Activated naive CD8-positive, alpha-beta T cell (primary cell): ENCODE measurements at regions not wholly inside any gene's neighbourhood (a gene's known extent, or its start where the extent isn't known, plus 50 kb on each side); places are given as distances from the start of the nearest gene placed in this dataset.

ENCODE experiments used
- H3K27ac Mint-ChIP-seq: one replicate; pipeline ENCODE4 v1.8.0; 2021; ENCODE audit warnings: mixed read lengths
- H3K27me3 Mint-ChIP-seq: one replicate; pipeline ENCODE4 v1.8.0; 2021; ENCODE audit warnings: mixed read lengths
- H3K36me3 Mint-ChIP-seq: one replicate; pipeline ENCODE4 v1.8.0; 2021; ENCODE audit warnings: mixed read lengths
- H3K4me1 Mint-ChIP-seq: one replicate; pipeline ENCODE4 v1.8.0; 2021; ENCODE audit warnings: low read depth, mixed read lengths
- H3K4me3 Mint-ChIP-seq: one replicate; pipeline ENCODE4 v1.8.0; 2021; ENCODE audit warnings: mild to moderate bottlenecking, mixed read lengths
- H3K9me3 Mint-ChIP-seq: one replicate; pipeline ENCODE4 v1.8.0; 2021; ENCODE audit warnings: low read depth, mixed read lengths

- Mint-ChIP-seq H3K4me1 (no peaks in the 10 kb centered on the region), H3K36me3 (no peaks in the 10 kb centered on the region), H3K4me3 (no peak overlapping the region), H3K27me3 (no peaks in the 10 kb centered on the region), H3K27ac (no peak overlapping the region), H3K9me3 (peaks cover 4% of the 10 kb centered on the region)
These were observed 449.6 kb upstream of the DCN start for GRCh38 chr12:91632042-91632786.

GRCh38 chr12:91630596-91631293 lies 448.1 kb upstream of the DCN start:
- Mint-ChIP-seq H3K9me3 (peaks cover 15% of the 10 kb centered on the region), H3K4me1 (no peaks in the 10 kb centered on the region), H3K27me3 (no peaks in the 10 kb centered on the region), H3K36me3 (no peaks in the 10 kb centered on the region), H3K27ac (no peak overlapping the region), H3K4me3 (no peak overlapping the region)

- H3K36me3 Mint-ChIP-seq: peaks cover 1% of the 10 kb centered on the region
- no peaks in the 10 kb centered on the region for H3K4me1 Mint-ChIP-seq
These were observed 447.5 kb upstream of the DCN start for GRCh38 chr12:91630083-91630482.

GRCh38 chr12:91629440-91629839 lies 446.8 kb upstream of the DCN start:
- no peak overlapping the region for H3K27ac Mint-ChIP-seq
- no peaks in the 10 kb centered on the region for H3K4me1 Mint-ChIP-seq
- no peaks in the 10 kb centered on the region for H3K27me3 Mint-ChIP-seq
- H3K4me3 Mint-ChIP-seq: no peak overlapping the region
- peaks cover 15% of the 10 kb centered on the region for H3K9me3 Mint-ChIP-seq
- H3K36me3 Mint-ChIP-seq: peaks cover 4% of the 10 kb centered on the region

More at GRCh38 chr12:91630083-91630482, 447.5 kb upstream of the DCN start:
- H3K4me3 Mint-ChIP-seq: no peak overlapping the region
- peaks cover 15% of the 10 kb centered on the region for H3K9me3 Mint-ChIP-seq
- no peaks in the 10 kb centered on the region for H3K27me3 Mint-ChIP-seq
- no peak overlapping the region for H3K27ac Mint-ChIP-seq

GRCh38 chr12:91628656-91629055 lies 446.0 kb upstream of the DCN start:
- H3K4me1 Mint-ChIP-seq: no peaks in the 10 kb centered on the region
- no peak overlapping the region for H3K4me3 Mint-ChIP-seq
- H3K27me3 Mint-ChIP-seq: no peaks in the 10 kb centered on the region
- H3K9me3 Mint-ChIP-seq: peaks cover 15% of the 10 kb centered on the region
- no peak overlapping the region for H3K27ac Mint-ChIP-seq
- H3K36me3 Mint-ChIP-seq: peaks cover 4% of the 10 kb centered on the region

DNA sequence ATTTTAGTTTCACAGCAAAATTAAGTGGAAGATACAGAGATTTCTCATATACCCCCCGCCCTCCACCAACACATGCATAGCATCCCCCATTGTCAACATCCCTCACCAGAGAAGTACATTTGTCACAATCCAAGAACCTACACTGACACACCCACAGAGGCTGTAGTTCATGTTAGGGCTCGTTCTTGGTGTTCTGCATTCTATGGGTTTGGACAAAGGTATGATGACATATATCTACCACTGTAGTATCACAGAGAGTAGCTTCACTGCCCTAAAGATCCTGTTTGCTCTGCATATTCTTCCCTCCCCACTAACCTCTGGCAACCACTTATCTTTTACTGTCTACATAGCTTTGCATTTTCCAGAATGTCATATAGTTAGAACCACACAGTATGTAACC lies 444.6 kb upstream of the DCN start:
- Mint-ChIP-seq H3K27me3 (no peaks in the 10 kb centered on the region), H3K36me3 (peaks cover 4% of the 10 kb centered on the region)

GRCh38 chr12:91622981-91623380 lies 440.4 kb upstream of the DCN start:
- Mint-ChIP-seq H3K4me3 (no peak overlapping the region), H3K36me3 (peaks cover 4% of the 10 kb centered on the region), H3K9me3 (peaks cover 15% of the 10 kb centered on the region), H3K27me3 (no peaks in the 10 kb centered on the region), H3K27ac (no peak overlapping the region), H3K4me1 (peaks cover 9% of the 10 kb centered on the region)

More for the DNA sequence above, 444.6 kb upstream of the DCN start:
- Mint-ChIP-seq H3K27ac (no peak overlapping the region), H3K9me3 (peaks cover 15% of the 10 kb centered on the region), H3K4me1 (peaks cover 2% of the 10 kb centered on the region), H3K4me3 (no peak overlapping the region)

GRCh38 chr12:91622037-91622436 lies 439.4 kb upstream of the DCN start:
- H3K4me3 Mint-ChIP-seq: no peak overlapping the region
- H3K36me3 Mint-ChIP-seq: peaks cover 4% of the 10 kb centered on the region
- H3K27ac Mint-ChIP-seq: no peak overlapping the region
- no peaks in the 10 kb centered on the region for H3K27me3 Mint-ChIP-seq
- H3K9me3 Mint-ChIP-seq: peaks cover 11% of the 10 kb centered on the region
- H3K4me1 Mint-ChIP-seq: peaks cover 11% of the 10 kb centered on the region

DNA sequence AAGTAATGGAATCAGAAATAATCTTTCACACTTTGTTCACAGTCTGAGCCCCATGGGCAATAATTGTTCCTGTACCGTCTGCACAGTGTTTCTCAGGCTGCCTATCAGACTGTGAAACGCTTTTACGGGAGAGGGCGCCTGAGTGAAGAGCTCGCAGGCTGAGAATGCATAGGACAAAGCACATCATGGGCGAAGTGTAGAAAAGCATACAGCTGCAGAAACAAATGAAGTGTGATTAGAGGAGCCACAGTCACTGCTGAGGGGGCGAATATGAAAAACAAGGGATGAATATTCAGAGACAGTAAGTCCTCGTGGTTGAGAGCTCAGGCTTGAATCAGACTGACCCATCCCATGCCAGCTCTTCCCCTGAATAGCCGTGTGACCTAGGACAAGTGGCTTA lies 438.4 kb upstream of the DCN start:
- Mint-ChIP-seq H3K4me1 (peaks cover 11% of the 10 kb centered on the region), H3K4me3 (no peak overlapping the region), H3K27me3 (no peaks in the 10 kb centered on the region), H3K27ac (no peak overlapping the region), H3K36me3 (peaks cover 4% of the 10 kb centered on the region), H3K9me3 (peaks cover 2% of the 10 kb centered on the region)

DNA sequence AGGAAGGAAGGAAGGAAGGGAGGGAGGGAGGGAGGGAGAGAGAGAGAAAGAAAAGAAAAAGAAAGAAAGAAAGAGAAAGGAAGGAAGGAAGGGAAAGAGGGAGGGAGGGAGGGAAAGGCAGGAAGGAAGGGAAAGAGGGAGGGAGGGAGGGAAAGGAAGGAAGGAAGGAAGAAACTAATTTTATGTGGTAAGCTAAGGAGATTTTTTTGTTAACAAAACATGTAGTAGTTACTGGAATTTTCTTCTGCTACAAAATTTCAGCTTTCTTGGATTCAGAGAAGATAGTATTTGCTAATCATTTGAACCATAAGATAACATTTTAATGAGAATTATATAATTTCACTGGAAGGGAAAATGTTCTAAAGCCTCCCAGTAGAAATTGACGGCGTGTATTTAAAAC lies 437.8 kb upstream of the DCN start:
- peaks cover 11% of the 10 kb centered on the region for H3K4me1 Mint-ChIP-seq
- H3K4me3 Mint-ChIP-seq: no peak overlapping the region
- H3K36me3 Mint-ChIP-seq: peaks cover 4% of the 10 kb centered on the region
- no peaks in the 10 kb centered on the region for H3K9me3 Mint-ChIP-seq
- H3K27ac Mint-ChIP-seq: no peak overlapping the region
- H3K27me3 Mint-ChIP-seq: no peaks in the 10 kb centered on the region

DNA sequence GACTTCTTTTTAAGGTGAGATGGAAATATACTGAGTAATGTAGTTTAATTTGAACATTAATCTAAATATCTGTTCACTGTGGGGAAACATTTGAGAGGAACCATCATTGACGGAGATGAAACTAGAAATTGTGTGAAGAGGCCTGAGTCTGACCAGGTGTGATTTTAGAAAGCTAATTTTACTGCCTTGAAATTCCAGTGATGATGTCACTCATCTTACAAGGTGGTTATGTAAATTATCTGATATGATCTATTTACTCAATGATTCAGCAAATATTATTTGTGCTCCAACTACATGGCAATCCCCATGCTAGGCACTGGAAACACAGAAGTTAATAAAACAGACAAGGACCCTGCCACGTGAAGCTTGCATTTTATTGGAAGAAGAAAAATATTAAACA lies 435.7 kb upstream of the DCN start:
- Mint-ChIP-seq H3K4me1 (peaks cover 11% of the 10 kb centered on the region), H3K27ac (no peak overlapping the region), H3K4me3 (no peak overlapping the region), H3K36me3 (no peaks in the 10 kb centered on the region), H3K27me3 (no peaks in the 10 kb centered on the region), H3K9me3 (no peaks in the 10 kb centered on the region)

GRCh38 chr12:91617818-91618217 lies 435.2 kb upstream of the DCN start:
- no peak overlapping the region for H3K4me3 Mint-ChIP-seq
- H3K27ac Mint-ChIP-seq: no peak overlapping the region
- no peaks in the 10 kb centered on the region for H3K27me3 Mint-ChIP-seq
- no peaks in the 10 kb centered on the region for H3K9me3 Mint-ChIP-seq
- peaks cover 11% of the 10 kb centered on the region for H3K4me1 Mint-ChIP-seq
- no peaks in the 10 kb centered on the region for H3K36me3 Mint-ChIP-seq

GRCh38 chr12:91616416-91616815 lies 433.8 kb upstream of the DCN start:
- Mint-ChIP-seq H3K4me3 (no peak overlapping the region), H3K27me3 (no peaks in the 10 kb centered on the region), H3K4me1 (peaks cover 6% of the 10 kb centered on the region), H3K9me3 (peaks cover 4% of the 10 kb centered on the region), H3K36me3 (peaks cover 3% of the 10 kb centered on the region), H3K27ac (no peak overlapping the region)

GRCh38 chr12:91613223-91613779 lies 430.7 kb upstream of the DCN start:
- no peaks in the 10 kb centered on the region for H3K27me3 Mint-ChIP-seq
- H3K36me3 Mint-ChIP-seq: peaks cover 3% of the 10 kb centered on the region
- H3K4me1 Mint-ChIP-seq: peaks cover 9% of the 10 kb centered on the region
- H3K4me3 Mint-ChIP-seq: no peak overlapping the region
- peaks cover 4% of the 10 kb centered on the region for H3K9me3 Mint-ChIP-seq
- H3K27ac Mint-ChIP-seq: no peak overlapping the region

DNA sequence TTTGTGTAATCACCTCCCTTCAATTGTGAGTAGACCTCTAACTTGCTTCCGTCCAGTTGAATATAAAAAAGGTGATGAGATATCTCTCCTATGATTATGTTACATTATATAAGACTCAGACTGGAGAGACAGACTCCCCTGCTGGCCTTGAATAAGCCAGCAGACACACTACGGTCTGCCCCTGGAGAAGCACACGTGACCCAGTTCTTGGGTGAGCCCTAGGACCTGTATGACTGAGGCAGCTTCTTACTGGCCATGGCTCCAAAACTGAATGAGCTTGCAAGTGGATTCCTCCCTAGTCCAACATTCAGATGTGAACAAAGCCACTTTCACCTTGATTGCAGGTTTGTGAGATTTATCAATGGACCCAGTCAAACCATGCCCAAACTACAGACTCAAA lies 427.9 kb upstream of the DCN start:
- Mint-ChIP-seq H3K9me3 (peaks cover 4% of the 10 kb centered on the region), H3K27ac (no peak overlapping the region), H3K27me3 (no peaks in the 10 kb centered on the region), H3K4me1 (peaks cover 5% of the 10 kb centered on the region), H3K4me3 (no peak overlapping the region), H3K36me3 (peaks cover 3% of the 10 kb centered on the region)
